ENCODE measurements at regions not wholly inside any gene's neighbourhood (a gene's known extent, or its start where the extent isn't known, plus 50 kb on each side); places are given as distances from the start of the nearest gene placed in this dataset.

- ChIA-PET CTCF (no interaction called here), POLR2A (no interaction called here)
- no peak overlapping the region for H3K27ac Mint-ChIP-seq
- H3K4me1 Mint-ChIP-seq = no peaks in the 10 kb centered on the region
- intact Hi-C loops (cut with micrococcal nuclease) = no loop called here
- no peaks in the 10 kb centered on the region for H3K36me3 Mint-ChIP-seq (ENCODE audit: low read depth)
- peaks cover 3% of the 10 kb centered on the region for H3K27me3 Mint-ChIP-seq
- no peak overlapping the region for H3K4me3 Mint-ChIP-seq
- ATAC-seq (ENCODE audit: low read depth) (no peak), DNase-seq (no peak)
- TF ChIP-seq CTCF (IDR thresholded peaks at IDR 0.05) = no peak
- H3K9me3 Mint-ChIP-seq = peaks cover 11% of the 10 kb centered on the region
These were observed 225.5 kb downstream of the DIPK2A start for GRCh38 chr3:144197116-144197515.

GRCh38 chr3:144197582-144197981 lies 226.0 kb downstream of the DIPK2A start:
- ATAC-seq (ENCODE audit: low read depth) (no peak), DNase-seq (no peak)
- POLR2A ChIA-PET = no interaction called here
- no peak overlapping the region for H3K4me3 Mint-ChIP-seq
- intact Hi-C loops (cut with micrococcal nuclease) = no loop called here
- H3K27ac Mint-ChIP-seq = no peak overlapping the region
- H3K4me1 Mint-ChIP-seq = no peaks in the 10 kb centered on the region
- H3K36me3 Mint-ChIP-seq (ENCODE audit: low read depth) = no peaks in the 10 kb centered on the region
- peaks cover 11% of the 10 kb centered on the region for H3K9me3 Mint-ChIP-seq
- peaks cover 3% of the 10 kb centered on the region for H3K27me3 Mint-ChIP-seq
- CTCF ChIA-PET = no interaction called here
- TF ChIP-seq CTCF (IDR thresholded peaks at IDR 0.05) = no peak

GRCh38 chr3:144200004-144200403 lies 228.4 kb downstream of the DIPK2A start:
- Mint-ChIP-seq H3K27ac (no peak overlapping the region), H3K4me1 (no peaks in the 10 kb centered on the region), H3K36me3 (ENCODE audit: low read depth) (no peaks in the 10 kb centered on the region), H3K9me3 (peaks cover 1% of the 10 kb centered on the region), H3K27me3 (peaks cover 3% of the 10 kb centered on the region), H3K4me3 (no peak overlapping the region)
- intact Hi-C loops (cut with micrococcal nuclease) = no loop called here
- ATAC-seq (ENCODE audit: low read depth) (no peak), DNase-seq (no peak)
- ChIA-PET POLR2A (no interaction called here), CTCF (no interaction called here)
- no peak for TF ChIP-seq CTCF (IDR thresholded peaks at IDR 0.05)

- H3K36me3 Mint-ChIP-seq (ENCODE audit: low read depth) = no peaks in the 10 kb centered on the region
- ATAC-seq (ENCODE audit: low read depth) (no peak), DNase-seq (no peak)
- intact Hi-C loops (cut with micrococcal nuclease) = no loop called here
- ChIA-PET CTCF (no interaction called here), POLR2A (no interaction called here)
- H3K27ac Mint-ChIP-seq = no peak overlapping the region
- H3K27me3 Mint-ChIP-seq = peaks cover 3% of the 10 kb centered on the region
- no peak overlapping the region for H3K4me3 Mint-ChIP-seq
- no peaks in the 10 kb centered on the region for H3K9me3 Mint-ChIP-seq
- TF ChIP-seq CTCF (IDR thresholded peaks at IDR 0.05) = no peak
- H3K4me1 Mint-ChIP-seq = no peaks in the 10 kb centered on the region
These were observed 228.8 kb downstream of the DIPK2A start for GRCh38 chr3:144200466-144200865.

GRCh38 chr3:144221761-144222160 lies 250.1 kb downstream of the DIPK2A start:
- Mint-ChIP-seq H3K27ac (no peak overlapping the region), H3K36me3 (ENCODE audit: low read depth) (no peaks in the 10 kb centered on the region), H3K4me3 (no peak overlapping the region), H3K9me3 (peaks cover 3% of the 10 kb centered on the region), H3K4me1 (no peaks in the 10 kb centered on the region), H3K27me3 (no peaks in the 10 kb centered on the region)
- no peak for ATAC-seq (ENCODE audit: low read depth)
- no peak for TF ChIP-seq CTCF (IDR thresholded peaks at IDR 0.05)
- intact Hi-C loops (cut with micrococcal nuclease) = no loop called here
- POLR2A ChIA-PET = no interaction called here
- DNase-seq = no peak
- CTCF ChIA-PET = no interaction called here

Measured in activated B cell treated with CpG ODN at 0.5 μM for 24 hours (primary cell).